GM19351 (cell line): ENCODE measurements at regions not wholly inside any gene's neighbourhood (a gene's known extent, or its start where the extent isn't known, plus 50 kb on each side); places are given as distances from the start of the nearest gene placed in this dataset.

ENCODE experiments used
- ATAC-seq: cut with Tn5 transposase; IDR thresholded peaks from one replicate; pipeline ENCODE4 v1.9.1; 2021; ENCODE audit warnings: mild to moderate bottlenecking, moderate library complexity; ENCODE audit not compliant: unreplicated experiment

DNA sequence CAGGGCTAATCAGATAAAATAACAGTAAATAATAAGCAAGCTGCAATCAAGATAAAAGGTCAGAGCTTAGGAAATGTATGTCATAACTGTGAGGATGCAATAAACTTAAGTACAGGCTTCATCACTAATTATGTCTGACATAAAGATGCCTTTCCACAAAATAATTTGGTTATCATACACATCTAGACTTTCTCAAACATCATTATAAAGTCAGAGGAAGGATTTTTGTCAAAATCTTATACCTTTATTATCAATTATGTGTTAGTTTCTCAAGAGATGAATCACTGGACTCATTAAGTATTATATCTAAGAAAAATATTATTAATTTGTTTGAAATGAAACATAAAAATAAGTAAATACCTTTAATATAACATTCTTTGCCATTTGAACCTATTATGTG lies 695.4 kb upstream of the INTU start:
- ATAC-seq = no peak

DNA sequence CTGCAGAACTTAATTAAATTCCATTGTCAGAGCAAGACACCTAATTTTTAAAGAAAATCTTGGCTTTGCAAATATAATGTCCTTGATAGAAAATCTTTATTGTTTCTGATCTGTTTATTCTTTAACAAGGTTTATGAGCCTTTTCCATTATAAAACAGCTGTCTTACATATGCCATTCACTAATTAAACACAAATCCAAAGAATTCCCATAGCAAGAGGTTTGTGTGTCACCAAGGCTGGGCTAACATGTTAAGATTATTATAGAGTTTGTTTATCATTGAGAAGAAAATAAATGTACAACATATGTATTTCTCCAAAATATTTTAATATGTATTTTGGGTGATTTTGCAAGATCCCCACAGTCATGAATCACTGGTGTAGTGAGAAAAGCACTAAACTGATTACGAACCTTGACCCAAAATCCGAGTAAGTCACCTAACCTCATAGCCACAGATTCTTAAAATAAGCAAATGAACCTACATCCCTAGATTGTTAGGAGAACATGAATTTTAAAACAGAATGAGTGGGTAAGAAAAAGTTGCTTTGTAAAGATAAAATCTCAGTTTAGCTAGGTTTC lies 694.8 kb upstream of the INTU start:
- ATAC-seq = no peak

DNA sequence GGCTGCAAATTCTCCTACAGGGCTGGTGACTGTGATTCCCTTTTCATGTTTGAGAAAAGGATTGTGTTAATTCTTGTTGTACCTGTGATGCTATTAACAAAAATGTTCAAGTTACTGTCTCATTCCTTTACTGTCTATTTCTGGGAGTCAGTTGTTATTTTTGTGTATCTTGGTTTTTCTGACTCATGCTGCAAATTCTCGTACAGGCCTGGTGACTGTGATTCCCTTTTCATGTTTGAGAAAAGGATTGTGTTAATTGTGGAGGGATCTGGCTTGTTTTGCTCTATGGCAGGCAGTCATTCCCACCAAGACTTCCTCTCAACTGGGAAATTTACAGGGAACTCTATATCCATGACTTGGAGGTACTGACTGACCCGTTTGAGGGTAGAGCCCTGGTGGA lies 693.4 kb upstream of the INTU start:
- ATAC-seq = no peak

DNA sequence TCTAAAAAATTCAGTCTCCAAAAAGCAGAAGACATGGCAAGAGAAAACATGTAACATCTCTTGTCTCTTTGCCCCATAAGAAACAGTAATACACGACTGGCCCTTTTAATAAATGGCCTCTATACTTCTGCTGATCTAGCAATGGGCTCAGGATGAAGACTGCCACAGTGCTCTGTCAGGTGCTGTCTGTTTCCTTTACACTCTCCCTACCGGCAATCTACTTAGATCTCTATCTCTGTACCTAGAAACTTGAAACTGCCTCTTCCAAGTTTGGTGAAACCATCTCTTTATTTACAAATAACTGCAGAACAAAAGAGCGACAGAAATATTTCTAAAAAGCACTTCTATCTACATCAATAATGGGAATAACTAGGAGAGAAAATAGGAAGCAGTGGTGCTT lies 685.2 kb upstream of the INTU start:
- ATAC-seq = no peak

DNA sequence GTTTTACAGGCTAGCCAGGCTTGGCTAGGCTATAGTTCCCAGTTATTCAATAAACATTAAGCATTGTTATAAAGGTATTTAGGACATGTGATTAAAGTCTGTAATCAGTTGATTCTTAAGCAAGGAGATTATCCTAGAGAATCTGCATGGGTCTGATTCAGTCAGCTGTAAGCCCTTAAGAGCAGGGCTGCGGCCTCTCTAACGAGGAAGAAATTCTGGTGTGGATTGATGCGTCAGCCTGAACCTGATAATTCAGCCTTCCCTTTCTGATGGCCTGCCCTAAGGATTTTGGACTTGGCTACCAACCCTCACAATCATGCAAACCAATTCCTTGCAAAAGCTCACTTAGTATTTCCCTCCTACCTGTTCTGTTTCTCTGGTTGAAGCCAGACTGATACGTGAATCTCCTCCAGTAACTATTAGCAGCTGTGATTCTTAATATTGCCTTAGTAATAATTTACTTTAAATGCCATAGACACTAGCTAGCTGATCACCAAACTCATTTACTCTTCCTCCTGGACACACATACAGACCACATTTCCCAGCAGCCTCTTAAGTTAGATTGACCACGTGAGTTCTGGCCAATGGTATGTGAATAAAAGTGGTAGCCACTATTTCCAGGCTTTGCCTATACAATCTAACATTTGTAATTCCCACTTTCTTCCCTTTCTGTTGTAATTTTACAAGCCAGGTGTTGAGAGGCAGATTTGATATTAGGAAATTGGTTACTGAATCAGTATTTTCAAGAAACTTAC lies 678.0 kb upstream of the INTU start:
- no peak for ATAC-seq

DNA sequence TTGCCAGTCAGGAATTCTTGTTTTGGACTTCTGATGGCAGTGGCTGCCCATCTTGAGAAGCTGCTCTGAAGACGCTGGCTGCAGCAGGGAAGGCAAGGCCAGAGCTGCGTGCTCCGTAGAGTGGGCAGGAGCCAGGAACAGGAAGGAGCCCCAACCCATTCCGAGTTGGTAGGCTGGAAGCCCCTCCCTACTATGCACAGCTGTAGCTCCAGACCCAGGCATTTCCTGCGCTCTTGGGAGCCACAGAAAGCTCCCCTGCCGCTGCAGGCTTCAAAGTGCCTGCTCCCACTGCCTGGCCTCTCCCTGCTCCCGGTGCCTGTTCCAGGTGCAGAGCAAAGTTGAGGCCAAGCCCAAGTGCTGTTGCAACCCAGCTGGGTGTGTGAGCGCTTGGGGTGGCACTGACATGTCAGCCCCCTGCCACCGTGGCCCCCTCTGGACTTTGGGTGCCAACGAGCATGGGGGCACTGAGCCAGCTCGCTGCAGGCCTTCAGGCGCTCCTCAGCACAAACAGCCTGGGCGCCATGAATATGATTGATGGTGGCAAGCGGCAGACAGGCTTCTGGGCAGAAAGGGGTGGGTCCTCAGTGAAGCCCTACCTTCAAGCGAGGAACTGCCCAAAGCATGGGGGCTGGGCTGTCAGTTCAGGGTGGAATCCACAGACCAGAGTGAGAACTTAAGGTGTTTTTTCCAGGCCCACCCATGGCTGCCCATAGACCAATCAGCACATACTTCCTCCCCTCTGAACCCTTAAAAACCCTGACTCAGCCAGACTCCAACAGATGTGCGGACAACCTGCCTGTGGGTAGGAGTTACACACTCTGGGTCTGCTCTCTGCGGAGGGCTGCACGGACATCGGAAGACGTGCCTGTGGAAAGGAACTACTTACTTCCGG lies 677.2 kb upstream of the INTU start:
- no peak for ATAC-seq

DNA sequence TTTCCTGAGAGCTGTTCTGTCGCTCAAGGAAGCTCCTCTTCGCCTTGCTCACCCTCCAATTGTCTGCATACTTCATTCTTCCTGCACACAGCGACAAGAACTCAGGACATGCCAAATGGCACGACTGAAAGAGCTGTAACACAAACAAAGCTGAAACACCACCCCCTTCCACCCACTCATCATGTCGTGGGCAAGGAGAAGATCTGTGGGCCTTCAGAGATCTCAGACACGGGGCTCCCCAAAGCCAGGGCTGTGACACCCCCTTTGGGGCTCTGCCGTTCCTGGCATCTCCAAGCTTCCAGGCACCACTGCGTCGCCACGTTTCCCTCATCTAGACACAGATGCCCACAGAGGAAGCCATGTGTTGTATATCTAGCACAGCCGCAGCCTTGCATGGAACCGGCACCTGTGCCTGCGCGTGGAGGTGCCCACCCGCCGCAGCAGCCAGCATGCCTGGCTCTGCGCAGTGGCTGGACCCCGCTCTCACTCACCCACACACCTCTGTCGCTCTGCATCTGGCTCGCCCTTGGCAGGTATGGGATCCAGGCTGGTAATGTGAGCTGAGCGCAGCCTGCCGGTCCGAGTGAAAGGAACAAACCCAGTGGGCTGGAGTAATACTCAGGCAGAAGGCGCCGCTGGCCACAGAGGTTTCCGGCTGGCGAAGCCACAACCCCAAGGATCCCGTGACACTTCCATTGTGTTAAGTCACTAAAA lies 676.4 kb upstream of the INTU start:
- no peak for ATAC-seq

DNA sequence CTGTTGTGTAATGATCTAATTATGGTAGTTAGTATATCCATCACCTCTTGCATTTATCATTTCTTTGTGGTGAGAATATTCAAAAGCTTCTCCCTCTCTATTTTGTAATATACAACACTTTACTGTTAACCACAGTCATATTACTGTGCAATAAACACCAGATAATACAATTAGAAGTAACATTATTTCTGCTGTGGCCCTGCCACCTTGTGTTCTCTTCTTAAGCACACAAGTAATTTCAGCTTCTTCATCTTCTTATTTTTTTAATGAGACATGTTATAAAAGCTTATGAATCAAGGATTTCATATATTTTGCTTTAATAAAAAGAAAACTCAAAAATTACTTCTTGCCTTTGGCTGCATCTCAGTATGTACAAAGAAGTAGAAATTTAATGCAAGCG lies 675.2 kb upstream of the INTU start:
- no peak for ATAC-seq

DNA sequence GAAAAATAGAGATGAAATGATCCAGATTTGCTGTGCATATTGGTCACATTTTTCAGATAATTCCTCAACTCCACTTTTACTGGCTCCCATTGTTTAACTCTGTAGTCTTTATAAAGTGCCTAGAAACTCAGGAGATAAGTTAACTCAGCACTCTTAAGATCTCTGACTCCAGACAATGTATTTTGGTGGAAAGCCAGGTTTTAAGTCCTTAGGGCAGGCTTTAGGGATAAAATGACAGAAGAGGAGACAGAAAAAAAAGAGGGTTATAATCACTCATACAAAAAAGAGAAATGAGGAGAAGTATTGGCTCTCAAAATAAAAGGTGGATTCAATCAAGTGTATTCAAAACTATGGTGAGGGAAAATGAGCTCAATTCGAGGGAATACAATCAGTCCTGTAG lies 674.8 kb upstream of the INTU start:
- no peak for ATAC-seq

DNA sequence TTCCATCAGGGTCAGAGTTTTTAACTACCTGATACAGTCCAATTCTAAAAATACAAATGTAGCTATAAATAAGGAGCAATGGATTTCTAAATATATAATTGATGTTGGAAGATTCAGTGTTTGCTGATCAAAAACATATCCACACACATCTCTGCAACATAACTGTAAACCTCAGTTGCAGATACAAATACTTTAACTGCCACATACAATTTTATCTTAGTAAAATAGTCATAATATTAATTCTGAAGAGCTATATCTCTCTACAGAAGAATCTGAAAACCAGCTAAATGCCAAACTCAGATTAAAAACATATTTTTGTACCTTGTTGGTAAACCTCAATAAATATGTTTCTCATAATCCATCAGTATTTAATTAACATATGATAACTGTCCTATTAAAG lies 674.3 kb upstream of the INTU start:
- no peak for ATAC-seq

DNA sequence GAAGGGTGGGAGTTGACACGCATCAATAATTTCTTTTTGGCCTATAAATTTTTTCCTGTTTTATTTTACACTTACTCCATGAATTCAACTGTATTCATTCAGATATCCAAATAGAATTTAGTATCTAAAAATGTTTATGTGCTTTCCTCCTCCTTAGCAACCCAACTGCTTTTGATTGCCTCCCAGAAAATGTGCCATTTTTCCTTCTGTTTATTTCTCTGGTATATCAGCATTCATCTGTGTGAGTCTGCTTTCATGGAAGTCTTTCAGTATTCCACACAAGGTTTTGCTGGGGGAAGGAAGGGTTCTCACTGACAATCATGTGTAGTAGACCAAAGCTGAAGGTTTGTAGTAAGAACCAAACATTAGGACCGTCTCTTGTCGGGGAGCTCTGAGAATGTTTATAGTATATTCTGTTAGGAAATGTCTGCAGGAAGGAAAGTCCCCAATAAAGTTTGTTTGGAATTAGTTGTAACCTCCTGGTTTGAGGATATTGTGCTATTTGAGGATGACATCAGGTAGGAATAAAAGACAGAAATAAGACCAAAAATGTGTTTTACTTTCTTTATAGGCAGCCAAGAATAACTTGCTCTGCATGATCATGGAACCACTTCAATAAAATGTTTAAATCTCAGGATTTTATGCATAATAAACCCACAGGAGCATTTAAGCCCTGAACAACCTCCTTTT lies 673.6 kb upstream of the INTU start:
- no peak for ATAC-seq

DNA sequence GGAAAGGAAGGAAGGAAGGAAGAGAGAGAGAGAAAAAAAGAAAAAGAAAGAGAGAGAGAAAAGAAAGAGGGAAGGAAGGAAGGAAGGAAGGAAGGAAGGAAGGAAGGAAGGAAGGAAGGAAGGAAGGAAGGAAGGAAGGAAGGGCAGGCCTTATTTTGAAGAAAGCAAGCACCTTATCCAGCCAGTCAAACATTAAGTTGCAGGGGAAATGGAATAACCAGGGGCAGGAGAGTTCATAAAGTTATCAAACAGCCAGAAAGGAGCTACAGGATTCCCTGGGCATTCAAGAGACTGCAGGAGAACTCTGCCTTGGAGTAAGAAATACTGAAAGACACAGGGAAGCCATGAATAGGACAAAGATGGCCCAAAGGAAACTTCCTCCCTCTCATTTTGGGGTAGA lies 672.0 kb upstream of the INTU start:
- no peak for ATAC-seq

DNA sequence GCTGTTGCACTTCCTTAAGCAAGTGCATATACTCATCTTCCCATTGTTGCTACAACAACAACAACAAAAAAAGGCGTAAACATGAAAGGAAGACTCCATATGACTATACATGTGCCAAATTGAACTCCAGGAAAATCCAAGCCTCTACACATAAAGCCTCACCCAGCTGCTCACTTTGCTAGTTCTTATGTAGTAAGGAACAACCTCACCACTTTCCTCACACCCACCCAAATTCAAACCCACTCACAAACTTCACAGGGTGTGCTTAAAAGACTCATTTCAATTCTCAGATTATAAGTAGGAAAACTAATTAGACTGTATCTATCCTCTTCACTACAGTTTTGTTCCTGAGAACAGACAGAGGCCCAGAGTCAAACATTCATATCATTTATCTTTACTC lies 671.1 kb upstream of the INTU start:
- no peak for ATAC-seq

DNA sequence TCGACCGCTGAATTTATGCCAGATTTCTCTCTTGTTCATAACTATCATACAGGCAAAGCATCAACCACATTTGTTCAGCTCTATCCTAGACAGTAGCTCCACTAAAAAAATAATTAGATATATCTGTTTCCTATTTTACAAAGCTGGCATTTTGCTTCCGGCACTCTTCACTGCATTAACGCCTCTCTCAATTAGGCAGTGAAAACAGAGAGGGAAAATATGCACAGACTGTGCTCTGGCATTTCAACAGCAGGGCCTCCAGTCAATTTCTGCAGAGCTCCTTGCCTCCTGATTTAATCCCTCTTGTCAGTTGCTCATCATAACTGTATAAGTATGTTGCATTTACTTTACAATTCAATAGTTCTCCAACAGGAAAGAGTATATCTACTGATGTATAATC lies 666.9 kb upstream of the INTU start:
- no peak for ATAC-seq

DNA sequence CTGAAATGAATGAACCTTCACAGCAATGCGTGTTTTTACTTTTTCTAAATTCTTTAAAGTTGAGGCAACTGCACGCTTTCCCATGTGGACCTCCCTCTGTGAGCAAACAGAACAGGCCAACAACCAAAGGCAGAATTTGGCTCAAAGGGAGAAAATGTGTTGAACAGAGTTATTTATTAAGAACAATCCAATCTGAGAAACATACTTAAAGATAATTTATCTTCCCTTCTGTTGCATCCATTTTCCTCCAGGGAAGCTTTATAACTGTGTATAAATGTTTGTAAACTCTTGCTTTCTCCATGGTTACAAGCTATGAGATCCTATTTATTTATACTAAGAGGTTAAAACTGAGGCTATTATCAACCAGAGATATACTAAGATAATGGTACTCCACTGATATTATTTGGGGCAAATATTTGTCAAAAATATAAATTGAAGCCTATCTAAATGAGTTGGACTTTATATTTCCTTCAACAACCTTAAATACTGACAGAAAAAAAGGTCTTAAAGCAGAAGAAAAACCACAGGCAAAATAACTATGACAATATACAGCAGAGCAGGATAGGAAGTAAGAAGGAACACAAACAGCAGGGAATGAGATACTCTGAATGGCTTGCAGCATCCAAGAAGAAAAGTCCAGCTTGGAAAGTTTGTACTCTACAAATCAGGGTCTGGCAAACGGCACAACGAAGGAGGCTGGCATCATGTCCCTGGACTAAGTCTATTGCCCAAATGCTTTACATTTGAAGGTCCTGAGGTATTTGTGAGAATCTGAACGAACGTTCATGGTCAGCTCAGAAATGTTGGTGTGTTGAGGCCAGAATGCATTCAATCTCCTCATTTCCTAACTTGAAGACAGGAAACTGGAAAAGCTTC lies 663.2 kb upstream of the INTU start:
- ATAC-seq = no peak

DNA sequence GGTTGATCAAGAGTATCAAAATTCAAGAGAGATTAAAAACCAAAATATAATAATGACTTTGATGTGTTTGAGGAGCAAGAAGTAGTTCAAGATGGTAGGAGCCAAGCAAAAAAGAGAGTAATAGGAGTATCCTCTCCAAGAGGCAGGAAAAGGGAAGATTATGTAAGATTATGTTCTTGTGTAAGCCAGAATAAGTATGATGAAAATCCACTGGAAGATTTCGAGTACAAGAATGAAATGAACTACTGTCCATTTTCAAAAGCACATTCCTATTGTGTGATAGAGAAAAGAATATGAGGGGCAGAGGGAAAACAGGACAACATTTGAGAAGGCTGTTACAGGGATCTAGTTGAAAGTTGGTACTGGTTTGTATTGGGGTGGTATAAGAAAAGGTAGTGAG lies 659.6 kb upstream of the INTU start:
- no peak for ATAC-seq

DNA sequence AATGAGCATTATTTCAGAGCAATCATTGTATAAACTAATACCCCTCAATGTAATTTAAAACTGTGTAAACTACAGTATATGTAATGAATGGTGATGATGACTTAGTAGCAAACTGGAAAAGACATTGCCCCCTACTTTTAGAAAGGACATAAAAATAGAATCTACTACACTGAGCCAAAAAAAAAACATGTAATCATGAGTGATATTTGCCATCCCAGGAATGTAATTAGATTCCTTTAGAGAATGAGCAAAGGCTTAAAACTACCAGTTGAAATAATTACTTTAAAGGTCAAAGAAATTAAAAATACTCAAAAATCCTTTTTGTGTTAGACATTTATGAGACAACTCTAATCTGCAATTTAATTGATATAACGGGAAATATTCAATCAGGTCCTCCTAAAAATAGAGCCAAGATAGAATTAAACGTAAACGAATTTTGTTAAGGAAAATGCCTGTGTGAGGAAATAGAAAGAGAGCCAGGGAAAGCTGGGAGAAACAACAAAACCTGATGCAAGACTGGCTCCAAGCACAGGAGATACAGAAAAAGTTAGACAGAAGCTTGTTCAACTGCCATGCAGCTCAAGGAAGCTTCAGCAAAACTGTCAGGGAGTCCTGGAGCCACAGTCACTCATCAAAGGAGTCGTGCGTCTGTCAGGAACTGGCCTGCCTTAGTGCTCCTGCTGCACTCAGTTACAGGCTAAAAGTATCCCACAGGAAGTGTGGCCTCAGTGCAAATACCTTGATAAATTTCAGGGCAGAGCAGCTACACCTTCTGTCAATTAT lies 655.7 kb upstream of the INTU start:
- no peak for ATAC-seq

DNA sequence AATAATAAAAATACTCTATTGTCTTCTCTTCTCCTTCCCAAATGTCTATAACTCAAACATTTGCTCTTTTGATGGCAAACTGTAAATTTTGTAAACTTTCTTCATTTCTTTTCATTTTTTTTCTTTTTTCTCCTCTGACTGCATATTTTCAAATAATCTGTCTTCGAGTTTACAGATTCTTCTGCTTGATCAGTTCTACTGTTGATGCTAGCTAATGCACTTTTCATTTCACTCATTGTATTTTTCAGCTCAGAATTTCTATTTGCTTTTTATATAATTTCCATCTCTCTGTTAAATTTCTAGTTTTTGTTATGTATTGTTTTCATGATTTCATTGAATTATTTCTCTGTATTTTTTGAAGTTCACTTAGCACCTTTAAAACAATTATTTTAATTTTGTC lies 646.8 kb upstream of the INTU start:
- ATAC-seq = no peak

DNA sequence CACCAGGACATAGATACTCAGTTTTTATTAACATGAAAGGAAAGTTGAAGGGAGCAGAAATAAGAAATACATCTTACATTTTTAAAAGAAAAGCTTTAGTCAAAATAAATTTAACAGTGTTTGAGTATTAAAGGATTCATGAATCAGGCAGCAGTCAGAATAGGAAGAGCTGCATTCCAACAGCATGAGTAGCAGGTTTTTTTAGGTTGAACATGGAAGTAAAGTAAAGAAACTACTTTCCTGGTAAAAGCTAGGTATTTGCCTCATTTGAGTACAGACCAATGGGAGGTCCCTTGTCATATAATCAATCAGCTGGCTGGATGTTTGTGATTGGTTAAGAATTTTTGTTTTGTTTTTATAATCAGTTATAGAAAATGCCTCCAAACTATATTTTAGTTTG lies 645.9 kb upstream of the INTU start:
- ATAC-seq = no peak
